HG02884 (cell line): ENCODE measurements at regions not wholly inside any gene's neighbourhood (a gene's known extent, or its start where the extent isn't known, plus 50 kb on each side); places are given as distances from the start of the nearest gene placed in this dataset.

Source experiments
- ATAC-seq: cut with Tn5 transposase; IDR thresholded peaks from one replicate; pipeline ENCODE4 v1.9.1; 2021; ENCODE audit warnings: mild to moderate bottlenecking, moderate library complexity; ENCODE audit not compliant: unreplicated experiment

GRCh38 chr20:57837208-57838035 is 127.6 kb upstream of the PMEPA1 start:
- no peak for ATAC-seq

GRCh38 chr20:57835588-57836455 is 126.0 kb upstream of the PMEPA1 start:
- no peak for ATAC-seq

GRCh38 chr20:57835074-57835452 is 125.2 kb upstream of the PMEPA1 start:
- ATAC-seq: no peak

- no peak for ATAC-seq
Measured at GRCh38 chr20:57834306-57835073, 124.7 kb upstream of the PMEPA1 start.

GRCh38 chr20:57831993-57832585 is 122.3 kb upstream of the PMEPA1 start:
- no peak for ATAC-seq

GRCh38 chr20:57831326-57831992 is 121.6 kb upstream of the PMEPA1 start:
- ATAC-seq: no peak

GRCh38 chr20:57830515-57830895 is 120.7 kb upstream of the PMEPA1 start:
- ATAC-seq: no peak

- ATAC-seq: no peak
Measured at GRCh38 chr20:57829805-57830514, 120.1 kb upstream of the PMEPA1 start.

GRCh38 chr20:57829336-57829735 is 119.5 kb upstream of the PMEPA1 start:
- ATAC-seq: no peak

GRCh38 chr20:57828696-57829095 is 118.9 kb upstream of the PMEPA1 start:
- no peak for ATAC-seq

GRCh38 chr20:57826666-57827287 is 117.0 kb upstream of the PMEPA1 start:
- ATAC-seq: no peak

- ATAC-seq: no peak
Measured at GRCh38 chr20:57824909-57825308, 115.1 kb upstream of the PMEPA1 start.

GRCh38 chr20:57821935-57822334 is 112.1 kb upstream of the PMEPA1 start:
- no peak for ATAC-seq

- no peak for ATAC-seq
Measured at GRCh38 chr20:57819691-57820380, 110.0 kb upstream of the PMEPA1 start.

GRCh38 chr20:57819291-57819690 is 109.5 kb upstream of the PMEPA1 start:
- no peak for ATAC-seq

- ATAC-seq: no peak
Measured at GRCh38 chr20:57818418-57819181, 108.8 kb upstream of the PMEPA1 start.

- no peak for ATAC-seq
Measured at GRCh38 chr20:57815405-57815804, 105.6 kb upstream of the PMEPA1 start.

- ATAC-seq: no peak
Measured at GRCh38 chr20:57814529-57814928, 104.7 kb upstream of the PMEPA1 start.
